Heart right ventricle (tissue), 16 donors: ENCODE measurements at regions not wholly inside any gene's neighbourhood (a gene's known extent, or its start where the extent isn't known, plus 50 kb on each side); places are given as distances from the start of the nearest gene placed in this dataset.

Source experiments
- ATAC-seq, 8 donors: fragments of 200-7000 bp; cut with Tn5 transposase; one replicate each; pipeline ENCODE4 v1.9.1; 2020; ENCODE audit warnings: mild to moderate bottlenecking in 8 of 8, moderate library complexity in 8 of 8, moderate number of reproducible peaks in 1 of 8
- DNase-seq, 2 donors: peaks; one replicate each; pipeline ENCODE4 v3.0.0-alpha.2; 2020
- H3K27ac ChIP-seq, 10 donors: fragments of 200-600 bp; sonication (generic) in 2 of 10; one replicate each; pipeline versions ENCODE4 v1.5.0 to v1.8.0; 2020 to 2022; ENCODE audit warnings: mild to moderate bottlenecking in 3 of 10
- H3K27me3 ChIP-seq, 7 donors: fragments of 200-600 bp; one replicate each; pipeline ENCODE4 v1.8.0; 2021 to 2022; ENCODE audit warnings: mild to moderate bottlenecking in 2 of 7
- H3K36me3 ChIP-seq, 9 donors: fragments of 200-600 bp; sonication (generic) in 1 of 9; one replicate each; pipeline versions ENCODE4 v1.5.0 to v1.8.0; 2020 to 2022; ENCODE audit warnings: mild to moderate bottlenecking in 2 of 9
- H3K4me1 ChIP-seq, 9 donors: fragments of 200-600 bp; sonication (generic) in 1 of 9; one replicate each; pipeline versions ENCODE4 v1.5.0 to v1.8.0; 2020 to 2022; ENCODE audit warnings: mild to moderate bottlenecking in 4 of 9
- H3K4me3 ChIP-seq, 10 donors: fragments of 200-600 bp; sonication (generic) in 2 of 10; one replicate each; pipeline versions ENCODE4 v1.5.0 to v1.8.0; 2020 to 2022; ENCODE audit warnings: mild to moderate bottlenecking in 7 of 10, moderate library complexity in 2 of 10
- H3K9me3 ChIP-seq, 11 donors: fragments of 200-600 bp in 10 of 11; sonication (generic) in 2 of 11; one replicate each; pipeline versions ENCODE4 v1.5.0 to v1.8.0; 2013 to 2022; ENCODE audit warnings: mild to moderate bottlenecking in 2 of 11, control low read depth in 1 of 11, moderate library complexity in 1 of 11
- CTCF ChIP-seq, 9 donors: fragments of 200-600 bp; sonication (generic) in 2 of 9; IDR thresholded peaks; one replicate each; pipeline versions ENCODE4 v1.5.0 to v1.8.0; 2021 to 2022; ENCODE audit warnings: antibody characterized with exemption in 9 of 9, mild to moderate bottlenecking in 5 of 9, moderate library complexity in 1 of 9
- WGBS, 2 donors: extraction: QIAGEN DNeasy Blood & Tissue Kit; methylation state at CpG; one replicate each; pipeline ENCODE4 v1.1.7; 2013; ENCODE audit warnings: inconsistent platforms in 1 of 2; 5-methylcytosine and 5-hydroxymethylcytosine counted together
- intact Hi-C, 10 donors: fragments of 100-400 bp; cut with DNase I; formaldehyde crosslinking; loops; one replicate each; pipeline versions ENCODE4 v1.11.1 to v1.14.2; 2022
- donor health status: Arrhythmogenic right ventricular cardiomyopathy.
- donor health status: ischemic (EF 13 %, LVEDD 7.1; RV severe dilation, severe dysfunction).
- donor health status: healthy with polysubstance abuse.
- donor health status: DM: no; HTN: yes; CAD: no.
- donor health status: DM: no; HTN: no; CAD: no.
- donor health status: ischemic (EF 25% LVEDD 6.9; RV normal size, moderate dysfunction).
- donor health status: ischemic (EF 25% LVEDD 5.7; RV mildly dilated, moderate dysfunction).
- donor health status: healthy.
- donor health status: DM: yes; HTN: yes; CAD: no.
- donor health status: Ischemic cardiomyopathy.
- donor health status: ischemic (EF 35%, LVEDD 5.7; RV mildly dilated, moderate dysfunction).
- donor health status: nonischemic (EF 11% LVEDD 7.7; RV severe dilation, severe dysfunction).
- donor health status: DM: yes; HTN: yes; CAD: no.
- donor health status: PGD.
- donor health status: ischemic (EF 29% LVEDD 5.4; RV normal size, mild dysfunction).
- donor health status: nonischemic (EF 23%, LVEDD 6.1; RV moderate dilation, normal function).

- Histone ChIP-seq H3K9me3 (no peaks in the 10 kb centered on the region), H3K27me3 (no peaks in the 10 kb centered on the region), H3K4me1 (peaks cover 6 to 49% (median 24%) of the 10 kb centered on the region in 9 donors), H3K36me3 (no peaks in the 10 kb centered on the region), H3K4me3 (no peak overlapping the region), H3K27ac (peak overlapping the region in 4 of 10 donors; percentile 48 to 77 (median 65))
- DNase-seq (no peak), ATAC-seq (peak in 1 of 8 donors; percentile 4)
- WGBS, 2 donors: 92 to 93% methylated on average over 34 of the region's 34 CpGs
- no peak for TF ChIP-seq CTCF (IDR thresholded peaks at IDR 0.05)
- intact Hi-C loops: loop anchor here in 2 of 10 donors (5.0 to 10.0 kb wide), 2 partner anchors 82 to 84 kb away; no protein-coding TSS in a partner anchor
Measured at GRCh38 chr6:170128811-170129681, 161.8 kb downstream of the DLL1 start.

- DNase-seq (no peak), ATAC-seq (no peak)
- Histone ChIP-seq H3K27me3 (no peaks in the 10 kb centered on the region), H3K36me3 (no peaks in the 10 kb centered on the region), H3K9me3 (no peaks in the 10 kb centered on the region), H3K4me3 (no peak overlapping the region), H3K4me1 (peaks cover 6 to 44% (median 18%) of the 10 kb centered on the region in 9 donors), H3K27ac (no peak overlapping the region)
- WGBS, 2 donors: 93 to 97% methylated on average over 10 of the region's 10 CpGs
- TF ChIP-seq CTCF (IDR thresholded peaks at IDR 0.05): no peak
- intact Hi-C loops: loop anchor here in 2 of 10 donors (5.0 to 10.0 kb wide), 2 partner anchors 81 to 84 kb away; no protein-coding TSS in a partner anchor
Measured at GRCh38 chr6:170128346-170128745, 162.5 kb downstream of the DLL1 start.

- H3K27ac ChIP-seq: peak overlapping the region in 1 of 10 donors; percentile 31
- no peaks in the 10 kb centered on the region for H3K36me3 ChIP-seq
- intact Hi-C loops: loop anchor here in 2 of 10 donors (5.0 to 10.0 kb wide), 2 partner anchors 80 to 82 kb away; no protein-coding TSS in a partner anchor
- TF ChIP-seq CTCF (IDR thresholded peaks at IDR 0.05): no peak
- DNase-seq (no peak), ATAC-seq (no peak)
- H3K9me3 ChIP-seq: peaks cover 0 to under 1% (median 0%) of the 10 kb centered on the region in 11 donors
- H3K4me1 ChIP-seq: peaks cover 6 to 55% (median 18%) of the 10 kb centered on the region in 9 donors
- H3K27me3 ChIP-seq: no peaks in the 10 kb centered on the region
- WGBS, 2 donors: 85 to 91% methylated on average over 9 of the region's 9 CpGs
- H3K4me3 ChIP-seq: no peak overlapping the region
Measured at GRCh38 chr6:170127151-170127550, 163.7 kb downstream of the DLL1 start.

- peaks cover 6 to 55% (median 18%) of the 10 kb centered on the region in 9 donors for H3K4me1 ChIP-seq
- H3K27me3 ChIP-seq: no peaks in the 10 kb centered on the region
- 88 to 90% methylated on average over 27 of the region's 27 CpGs for WGBS, 2 donors
- H3K4me3 ChIP-seq: no peak overlapping the region
- DNase-seq (no peak), ATAC-seq (no peak)
- peak overlapping the region in 2 of 10 donors; percentile 32 to 44 for H3K27ac ChIP-seq
- no peaks in the 10 kb centered on the region for H3K36me3 ChIP-seq
- intact Hi-C loops: loop anchor here in 2 of 10 donors (5.0 to 10.0 kb wide), 2 partner anchors 78 to 81 kb away; no protein-coding TSS in a partner anchor
- TF ChIP-seq CTCF (IDR thresholded peaks at IDR 0.05): no peak
- peaks cover 0 to 16% (median 8%) of the 10 kb centered on the region in 11 donors for H3K9me3 ChIP-seq
Measured at GRCh38 chr6:170125456-170126300, 165.2 kb downstream of the DLL1 start.
